ENCODE measurements at regions not wholly inside any gene's neighbourhood (a gene's known extent, or its start where the extent isn't known, plus 50 kb on each side); places are given as distances from the start of the nearest gene placed in this dataset.

GRCh38 chr5:13278148-13278547 lies 666.3 kb downstream of the DNAH5 start:
- Histone ChIP-seq H2AFZ (ENCODE audit: low read length) (no peak overlapping the region), H3K4me3 (replicated peaks in 1 of 4; ENCODE audit: control extremely low read depth in 1 of 4, insufficient read depth in 1 of 4, low read depth in 3 of 4, low read length in 4 of 4) (no peak overlapping the region), H3K4me2 (ENCODE audit: extremely low read depth, insufficient read depth, low read length) (no peak overlapping the region), H3K9ac (ENCODE audit: insufficient read depth, low read length) (no peak overlapping the region), H3K9me3 (ENCODE audit: control insufficient read depth, insufficient read depth, low read depth, low read length) (no peaks in the 10 kb centered on the region), H3K4me1 (ENCODE audit: control insufficient read depth, extremely low read depth, insufficient read depth, low read length) (no peaks in the 10 kb centered on the region), H3K36me3 (ENCODE audit: control insufficient read depth, insufficient read depth, low read length) (no peaks in the 10 kb centered on the region), H3K27me3 (ENCODE audit: control insufficient read depth, insufficient read depth, low read length) (no peaks in the 10 kb centered on the region), H3K79me2 (ENCODE audit: control insufficient read depth, insufficient read depth, low read length) (no peaks in the 10 kb centered on the region), H3K27ac (ENCODE audit: insufficient read depth, low read length) (no peak overlapping the region), H4K20me1 (ENCODE audit: control insufficient read depth, extremely low read depth, insufficient read depth, low read length) (no peaks in the 10 kb centered on the region)
- no peak for DNase-seq (ENCODE audit: low read depth in 2 of 2)
- no peak for TF ChIP-seq EZH2 (IDR thresholded peaks at IDR 0.05; ENCODE audit: low read length, missing control alignments)
- TF ChIP-seq, protein P1, sequence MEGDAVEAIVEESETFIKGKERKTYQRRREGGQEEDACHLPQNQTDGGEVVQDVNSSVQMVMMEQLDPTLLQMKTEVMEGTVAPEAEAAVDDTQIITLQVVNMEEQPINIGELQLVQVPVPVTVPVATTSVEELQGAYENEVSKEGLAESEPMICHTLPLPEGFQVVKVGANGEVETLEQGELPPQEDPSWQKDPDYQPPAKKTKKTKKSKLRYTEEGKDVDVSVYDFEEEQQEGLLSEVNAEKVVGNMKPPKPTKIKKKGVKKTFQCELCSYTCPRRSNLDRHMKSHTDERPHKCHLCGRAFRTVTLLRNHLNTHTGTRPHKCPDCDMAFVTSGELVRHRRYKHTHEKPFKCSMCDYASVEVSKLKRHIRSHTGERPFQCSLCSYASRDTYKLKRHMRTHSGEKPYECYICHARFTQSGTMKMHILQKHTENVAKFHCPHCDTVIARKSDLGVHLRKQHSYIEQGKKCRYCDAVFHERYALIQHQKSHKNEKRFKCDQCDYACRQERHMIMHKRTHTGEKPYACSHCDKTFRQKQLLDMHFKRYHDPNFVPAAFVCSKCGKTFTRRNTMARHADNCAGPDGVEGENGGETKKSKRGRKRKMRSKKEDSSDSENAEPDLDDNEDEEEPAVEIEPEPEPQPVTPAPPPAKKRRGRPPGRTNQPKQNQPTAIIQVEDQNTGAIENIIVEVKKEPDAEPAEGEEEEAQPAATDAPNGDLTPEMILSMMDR (conservative IDR thresholded peaks at IDR 0.05 in 1 of 2, IDR thresholded peaks at IDR 0.05 in 1 of 2; ENCODE audit: low read depth in 1 of 2, low read length in 2 of 2) = no peak

DNA sequence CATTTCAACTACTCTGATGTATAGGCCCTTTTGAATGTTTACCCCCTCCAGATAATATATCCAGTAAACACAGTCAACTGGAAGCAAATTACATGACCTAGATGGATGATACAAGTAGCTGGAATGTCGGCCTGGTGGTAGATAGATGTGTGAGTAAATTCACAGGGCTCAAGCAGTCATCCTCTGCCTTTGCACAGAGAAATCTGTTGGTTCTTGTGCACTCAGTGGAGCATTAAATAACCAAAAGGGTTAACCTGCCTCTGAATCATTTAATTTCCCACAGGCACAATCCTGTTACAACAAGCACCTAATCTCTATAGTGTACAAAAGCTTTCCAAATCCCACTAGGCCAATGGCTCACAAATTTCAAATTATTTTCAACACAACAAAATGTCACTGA lies 668.3 kb downstream of the DNAH5 start:
- Histone ChIP-seq H3K9ac (ENCODE audit: insufficient read depth, low read length) (no peak overlapping the region), H3K4me2 (ENCODE audit: extremely low read depth, insufficient read depth, low read length) (no peak overlapping the region), H3K9me3 (ENCODE audit: control insufficient read depth, insufficient read depth, low read depth, low read length) (no peaks in the 10 kb centered on the region), H2AFZ (ENCODE audit: low read length) (no peak overlapping the region), H3K79me2 (ENCODE audit: control insufficient read depth, insufficient read depth, low read length) (no peaks in the 10 kb centered on the region), H3K27me3 (ENCODE audit: control insufficient read depth, insufficient read depth, low read length) (no peaks in the 10 kb centered on the region), H3K4me1 (ENCODE audit: control insufficient read depth, extremely low read depth, insufficient read depth, low read length) (no peaks in the 10 kb centered on the region), H3K36me3 (ENCODE audit: control insufficient read depth, insufficient read depth, low read length) (no peaks in the 10 kb centered on the region), H3K27ac (ENCODE audit: insufficient read depth, low read length) (no peak overlapping the region), H4K20me1 (ENCODE audit: control insufficient read depth, extremely low read depth, insufficient read depth, low read length) (no peaks in the 10 kb centered on the region), H3K4me3 (replicated peaks in 1 of 4; ENCODE audit: control extremely low read depth in 1 of 4, insufficient read depth in 1 of 4, low read depth in 3 of 4, low read length in 4 of 4) (no peak overlapping the region)
- DNase-seq (ENCODE audit: low read depth in 2 of 2) = peak in 1 of 2 donors; percentile 66
- TF ChIP-seq, protein P1 (conservative IDR thresholded peaks at IDR 0.05 in 1 of 2, IDR thresholded peaks at IDR 0.05 in 1 of 2; ENCODE audit: low read depth in 1 of 2, low read length in 2 of 2) = no peak
- TF ChIP-seq EZH2 (IDR thresholded peaks at IDR 0.05; ENCODE audit: low read length, missing control alignments) = no peak

- Histone ChIP-seq H4K20me1 (ENCODE audit: control insufficient read depth, extremely low read depth, insufficient read depth, low read length) (no peaks in the 10 kb centered on the region), H3K27me3 (ENCODE audit: control insufficient read depth, insufficient read depth, low read length) (no peaks in the 10 kb centered on the region), H3K9ac (ENCODE audit: insufficient read depth, low read length) (no peak overlapping the region), H3K36me3 (ENCODE audit: control insufficient read depth, insufficient read depth, low read length) (no peaks in the 10 kb centered on the region), H3K4me2 (ENCODE audit: extremely low read depth, insufficient read depth, low read length) (no peak overlapping the region), H3K9me3 (ENCODE audit: control insufficient read depth, insufficient read depth, low read depth, low read length) (no peaks in the 10 kb centered on the region), H3K4me1 (ENCODE audit: control insufficient read depth, extremely low read depth, insufficient read depth, low read length) (no peaks in the 10 kb centered on the region), H3K27ac (ENCODE audit: insufficient read depth, low read length) (no peak overlapping the region), H3K79me2 (ENCODE audit: control insufficient read depth, insufficient read depth, low read length) (no peaks in the 10 kb centered on the region), H2AFZ (ENCODE audit: low read length) (no peak overlapping the region), H3K4me3 (replicated peaks in 1 of 4; ENCODE audit: control extremely low read depth in 1 of 4, insufficient read depth in 1 of 4, low read depth in 3 of 4, low read length in 4 of 4) (no peak overlapping the region)
- peak in 1 of 2 donors; percentile 24 for DNase-seq (ENCODE audit: low read depth in 2 of 2)
- TF ChIP-seq, protein P1 (conservative IDR thresholded peaks at IDR 0.05 in 1 of 2, IDR thresholded peaks at IDR 0.05 in 1 of 2; ENCODE audit: low read depth in 1 of 2, low read length in 2 of 2) = no peak
- TF ChIP-seq EZH2 (IDR thresholded peaks at IDR 0.05; ENCODE audit: low read length, missing control alignments) = no peak
These were observed 680.8 kb downstream of the DNAH5 start for GRCh38 chr5:13263701-13264100.

Data from fibroblast of lung (primary cell).